Esophagus mucosa (tissue), 1 donor: ENCODE measurements at regions not wholly inside any gene's neighbourhood (a gene's known extent, or its start where the extent isn't known, plus 50 kb on each side); places are given as distances from the start of the nearest gene placed in this dataset.

ENCODE experiments used
- ATAC-seq: fragments of 200-7000 bp; cut with Tn5 transposase; one replicate; pipeline ENCODE4 v1.9.1; 2020
- donor health status: DM: yes; HTN: yes; CAD: no.

DNA sequence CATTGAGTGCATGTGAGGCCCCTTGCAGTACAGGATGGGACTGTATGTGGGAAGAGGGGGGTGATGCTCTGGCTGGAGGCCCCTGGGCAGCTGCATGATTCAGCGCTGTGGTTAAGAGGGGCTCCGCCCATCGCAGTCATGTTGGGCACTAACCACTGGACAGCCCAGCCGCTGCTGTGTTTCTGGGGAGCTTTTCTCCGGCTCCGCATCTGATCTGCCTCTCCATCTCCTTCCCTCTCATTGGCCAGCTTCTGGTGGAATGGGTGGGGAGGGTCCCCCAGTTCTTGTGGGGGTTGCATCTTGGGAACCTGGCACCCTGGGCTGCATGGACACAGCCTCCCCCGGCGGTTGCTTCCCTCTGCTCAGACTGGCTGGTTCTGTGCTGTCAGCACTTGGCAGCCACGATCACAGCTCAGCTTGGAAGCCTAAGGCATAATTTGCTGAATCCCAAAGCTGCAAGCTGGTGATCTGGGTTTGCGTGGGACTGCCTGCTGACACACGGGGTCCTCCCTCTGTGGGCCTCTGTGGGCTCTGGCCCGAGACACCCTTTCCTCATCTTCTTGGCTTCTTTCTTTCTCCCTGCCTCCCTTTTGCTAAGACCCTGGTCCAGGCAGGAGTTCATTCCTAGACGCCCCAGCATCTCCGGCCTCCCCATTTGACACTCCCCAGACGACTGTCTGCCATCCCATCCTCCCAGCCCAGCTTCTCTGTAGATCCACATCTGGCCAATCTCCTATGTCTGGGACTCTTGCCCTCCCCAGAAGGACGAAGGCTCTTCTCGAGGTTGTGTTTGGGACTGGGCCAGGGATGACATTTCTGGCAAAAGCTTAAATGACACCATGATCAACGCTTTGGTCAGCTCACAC, 168.3 kb downstream of the SEC14L1 start:
- no peak for ATAC-seq

DNA sequence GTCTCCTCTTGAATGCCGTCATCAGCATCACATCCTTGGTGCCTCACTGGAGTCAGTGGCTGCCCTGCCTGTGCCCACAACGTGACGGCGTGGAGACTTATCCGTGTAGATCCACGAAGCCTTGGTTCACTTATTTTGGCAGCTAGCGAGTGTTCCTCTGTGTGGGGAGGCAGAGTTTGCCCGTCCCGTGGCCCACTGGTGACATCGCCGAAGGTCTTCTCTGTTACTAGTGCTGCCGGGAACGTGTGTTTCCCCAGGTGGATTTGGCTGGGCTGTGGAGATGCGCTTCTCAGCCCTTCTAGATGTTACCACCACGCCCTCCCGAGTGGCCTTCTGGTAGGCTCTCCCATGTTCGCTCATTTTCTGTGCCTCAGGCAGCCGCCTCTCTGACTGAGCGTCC, 169.6 kb downstream of the SEC14L1 start:
- no peak for ATAC-seq

DNA sequence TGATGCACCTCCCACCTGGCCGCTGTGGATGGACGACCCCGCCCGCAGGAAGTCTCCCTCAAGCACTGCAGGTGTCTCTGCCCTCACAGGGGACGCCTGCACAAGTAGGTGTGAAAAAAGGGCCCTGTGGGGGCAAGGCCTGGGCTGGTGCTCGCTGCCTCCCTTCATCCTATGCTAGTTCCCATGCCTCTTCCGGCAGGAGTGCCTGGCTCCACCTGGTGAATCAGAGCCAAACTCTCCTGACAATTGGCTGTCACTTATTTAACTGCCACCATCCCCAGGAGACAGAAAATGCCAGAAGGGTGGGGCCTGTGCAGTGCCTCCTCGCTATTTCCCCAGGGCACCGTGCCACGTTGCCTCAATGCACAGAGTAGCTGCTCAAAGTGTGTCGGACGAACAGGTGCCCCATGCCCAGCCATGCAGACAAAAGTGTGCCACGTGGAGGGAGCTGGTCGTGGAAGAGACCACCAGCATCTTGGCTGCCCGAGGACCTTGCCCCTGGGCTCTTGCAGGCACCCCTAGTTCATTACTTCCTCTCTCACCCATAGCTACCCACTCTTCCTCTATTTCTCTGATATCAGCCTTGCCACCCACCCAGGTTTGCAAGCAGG, 170.7 kb downstream of the SEC14L1 start:
- no peak for ATAC-seq

DNA sequence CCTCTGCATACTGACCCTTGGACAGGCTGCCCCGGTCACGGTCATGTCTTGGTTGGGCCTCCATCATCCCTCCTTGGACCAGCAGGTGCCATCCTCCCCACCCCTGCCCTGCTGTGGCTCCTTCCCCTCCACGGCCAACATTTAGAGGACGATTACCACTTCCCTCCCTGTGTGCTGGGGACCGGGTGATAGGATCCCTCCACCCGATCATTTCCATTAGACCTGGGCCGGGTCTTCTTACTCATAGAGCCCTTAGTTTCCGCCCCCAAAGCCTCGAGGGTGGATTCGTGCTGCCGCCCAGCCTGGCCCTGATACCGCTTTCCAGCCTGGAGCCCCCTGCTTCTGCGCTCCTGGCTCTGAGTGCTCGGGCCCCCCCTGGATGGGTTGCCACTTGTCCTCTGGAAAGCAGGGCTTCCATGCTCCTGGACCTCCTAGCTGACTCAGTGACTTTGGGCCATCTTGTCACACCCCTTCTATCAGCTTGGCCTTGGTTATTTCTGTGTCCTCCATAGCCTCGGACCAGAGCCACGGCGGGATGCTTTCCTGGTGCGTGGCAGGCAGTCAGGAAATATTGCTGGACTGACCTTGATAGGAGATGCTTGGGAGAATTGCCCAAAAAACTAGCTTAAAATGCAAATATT, 171.4 kb downstream of the SEC14L1 start:
- ATAC-seq, result no peak

DNA sequence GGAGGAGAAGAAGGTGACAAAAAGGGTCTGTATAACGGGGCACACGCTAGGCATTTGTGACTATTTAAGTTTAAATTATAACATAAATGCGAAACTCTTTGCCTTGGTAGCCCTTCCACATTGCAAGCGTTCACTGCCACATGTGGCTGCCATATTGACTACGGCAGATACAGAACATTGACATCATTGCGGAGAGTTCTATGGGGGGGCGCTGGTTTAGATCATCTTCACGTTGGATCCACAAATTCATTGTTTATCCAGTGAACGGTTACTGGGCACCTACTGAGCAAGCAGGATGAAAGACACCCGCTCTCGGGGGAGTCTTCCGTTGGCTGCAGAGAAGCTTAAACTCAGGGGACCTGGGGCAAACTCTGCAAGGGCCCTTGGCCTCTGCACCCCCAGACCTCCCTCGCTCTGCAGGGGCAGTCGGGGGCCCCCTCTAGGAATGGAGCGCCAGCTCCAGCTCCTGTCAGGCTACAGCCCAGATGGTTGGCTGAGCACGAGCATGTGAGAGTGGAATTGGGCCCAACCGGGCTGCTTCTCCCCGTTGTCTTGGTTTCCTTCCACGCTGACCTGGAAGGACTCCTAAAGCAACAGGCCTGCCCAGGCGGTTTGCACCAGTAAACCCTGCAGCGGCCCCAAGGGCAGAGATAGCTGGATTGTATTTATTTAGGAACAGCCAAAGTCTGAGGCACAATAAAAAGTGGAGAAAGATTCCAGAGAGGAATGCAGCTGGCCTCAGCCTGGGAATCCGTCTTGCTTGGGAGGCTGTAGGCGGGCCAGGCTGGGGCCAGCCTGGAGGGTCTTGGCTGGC, 172.2 kb downstream of the SEC14L1 start:
- no peak for ATAC-seq

DNA sequence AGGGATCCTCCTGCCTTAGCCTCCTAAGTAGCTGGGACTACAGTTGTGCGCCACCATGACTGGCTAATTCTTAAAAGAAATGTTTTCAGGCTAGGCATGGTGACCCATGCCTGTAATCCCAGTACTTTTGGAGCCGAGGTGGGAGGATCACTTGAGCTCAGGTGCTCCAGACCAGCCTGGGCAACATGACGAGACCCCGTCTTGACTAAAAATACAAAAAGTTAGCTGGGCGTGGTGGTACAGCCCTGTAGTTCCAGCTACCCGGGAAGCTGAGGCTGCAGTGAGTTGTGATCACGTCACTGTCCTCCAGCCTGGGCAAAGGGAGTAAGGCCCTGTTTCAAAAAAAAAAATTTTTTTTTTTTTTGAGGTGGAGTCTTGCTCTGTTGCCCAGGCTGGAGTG, 173.1 kb downstream of the SEC14L1 start:
- no peak for ATAC-seq

DNA sequence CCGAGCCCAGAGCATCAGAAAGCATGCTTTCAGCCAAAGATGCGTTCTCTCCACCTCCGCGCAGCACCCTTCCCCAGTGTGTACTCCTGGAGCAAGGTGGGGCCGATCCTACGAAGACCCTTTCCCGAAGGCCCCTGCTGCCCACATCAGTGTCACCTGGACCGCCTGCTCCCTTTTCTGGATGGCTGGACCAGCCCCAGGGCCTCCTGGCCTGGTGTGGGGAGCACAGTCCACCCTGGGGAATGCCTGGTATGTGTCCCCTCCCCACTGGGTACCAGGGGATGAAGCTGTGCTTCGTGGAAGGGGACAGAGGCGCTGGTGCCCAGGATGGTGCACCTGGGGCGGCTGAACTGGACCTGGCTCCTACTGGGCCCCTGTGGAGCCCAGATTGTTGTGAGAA, 173.8 kb downstream of the SEC14L1 start:
- ATAC-seq, result no peak

DNA sequence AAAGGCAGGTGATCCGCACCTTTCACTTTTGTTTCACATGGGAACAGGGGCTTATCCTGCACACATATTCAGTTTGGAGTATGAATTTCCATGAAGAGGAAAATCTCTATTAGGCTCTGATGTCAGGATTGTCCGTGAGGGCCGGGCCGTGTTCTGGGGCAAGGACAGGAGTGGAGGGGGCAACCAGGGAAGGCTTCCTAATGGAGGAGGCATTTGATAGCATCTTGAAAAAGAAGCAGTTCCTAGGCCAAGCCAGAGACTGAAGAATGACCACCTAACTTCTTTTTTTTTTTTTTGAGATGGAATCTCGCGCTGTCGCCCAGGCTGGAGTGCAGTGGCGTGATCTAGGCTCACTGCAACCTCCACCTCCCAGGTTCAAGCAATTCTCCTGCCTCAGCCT, 174.2 kb downstream of the SEC14L1 start:
- ATAC-seq, result no peak

DNA sequence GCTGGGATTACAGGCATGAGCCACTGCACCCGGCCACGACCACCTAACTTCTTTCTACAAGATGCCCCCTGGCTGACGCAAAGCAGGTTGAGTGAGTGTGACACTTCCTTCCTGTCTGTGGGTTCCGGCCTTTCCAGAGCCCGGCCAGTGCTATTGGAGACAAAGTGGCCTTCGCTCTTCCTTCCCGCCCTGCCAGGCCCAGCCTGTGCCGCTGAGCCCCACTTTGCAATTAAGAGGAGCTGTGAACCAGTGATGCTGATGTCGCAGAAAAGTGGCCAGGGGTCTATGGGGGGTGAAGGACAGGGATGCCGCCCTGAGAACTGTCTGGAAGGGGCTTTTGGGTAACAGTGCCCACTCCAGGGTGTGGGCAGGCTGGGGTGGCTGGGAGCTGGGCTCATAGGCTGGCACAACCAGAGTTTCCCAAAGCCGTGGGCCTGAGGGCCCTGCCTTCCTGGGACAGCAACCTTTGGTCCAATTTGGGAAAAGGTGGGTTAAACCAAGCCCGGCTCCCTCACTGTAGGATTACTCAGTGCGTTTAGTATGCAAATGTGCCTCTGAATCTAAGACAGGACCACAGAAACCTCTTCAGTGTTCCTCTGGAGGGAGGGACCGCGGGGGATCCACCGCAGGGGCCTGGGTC, 174.9 kb downstream of the SEC14L1 start:
- no peak for ATAC-seq

DNA sequence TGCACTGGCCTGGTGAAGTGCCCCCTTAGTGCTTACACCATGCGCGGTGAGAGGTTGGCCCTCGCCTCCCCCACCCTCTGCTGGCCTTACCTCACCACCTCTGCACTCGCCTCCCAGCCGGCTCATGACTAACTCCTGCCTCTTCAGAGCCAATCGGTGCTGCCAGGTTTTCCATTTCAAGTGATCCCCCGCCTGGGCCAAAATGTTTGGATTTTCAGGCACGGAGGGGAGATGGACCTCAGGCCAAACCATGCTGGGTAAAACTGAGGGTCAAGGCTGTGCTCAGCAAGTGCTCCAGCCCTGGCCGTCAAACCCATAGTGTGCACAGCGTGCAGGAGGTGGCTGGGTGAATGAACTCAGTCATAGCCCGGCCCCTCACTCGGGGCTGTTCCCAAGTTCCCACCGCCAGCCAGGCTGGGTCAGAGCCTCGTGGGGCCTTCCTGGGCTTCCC, 175.4 kb downstream of the SEC14L1 start:
- ATAC-seq, result peak; percentile 14

DNA sequence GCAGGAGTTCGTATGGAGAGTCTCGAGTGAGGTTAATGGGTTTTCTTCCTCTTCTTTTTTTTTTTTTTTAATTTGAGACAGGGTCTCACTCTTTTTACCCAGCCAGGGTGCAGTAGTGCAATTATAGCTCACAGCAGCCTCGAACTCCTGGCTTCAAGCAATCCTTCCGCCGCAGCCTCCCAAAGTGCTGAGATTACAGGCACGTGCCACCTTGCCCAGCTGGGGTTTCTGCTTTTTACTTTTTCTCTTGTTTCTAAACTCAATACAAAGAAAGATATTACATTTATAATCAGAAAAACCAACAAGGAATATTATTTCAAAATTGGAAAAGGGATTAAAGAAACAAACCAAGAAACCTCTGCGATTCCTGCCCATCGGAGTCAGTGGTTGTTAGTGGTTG, 175.9 kb downstream of the SEC14L1 start:
- ATAC-seq, result no peak

DNA sequence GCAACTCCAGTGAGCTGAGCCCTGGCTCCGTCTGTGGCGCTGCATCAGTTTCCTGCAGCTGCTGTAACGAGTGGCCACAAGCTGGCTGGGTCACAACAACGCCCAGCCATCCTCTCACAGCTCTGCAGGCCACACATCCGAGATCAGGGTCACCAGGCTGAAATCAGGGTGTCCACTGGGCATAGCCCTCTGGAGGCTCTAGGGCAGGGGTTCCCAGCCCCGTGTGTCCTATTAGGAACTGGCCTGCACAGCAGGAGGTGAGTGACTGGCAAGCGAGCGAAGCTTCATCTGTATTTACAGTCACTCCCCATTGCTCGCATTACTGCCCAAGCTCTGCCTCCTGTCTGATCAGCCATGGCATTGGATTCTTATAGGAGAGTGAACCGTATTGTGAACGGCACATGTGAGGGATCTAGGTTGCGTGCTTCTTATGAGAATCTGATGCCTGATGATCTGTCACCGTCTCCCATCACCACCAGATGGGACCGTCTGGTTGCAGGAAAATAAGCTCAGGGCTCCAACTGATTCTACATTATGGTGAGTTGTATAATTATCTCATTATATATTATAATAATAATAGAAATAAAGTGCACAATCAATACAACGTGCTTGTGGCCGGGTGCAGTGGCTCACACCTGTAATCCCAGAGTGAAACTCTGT, 176.5 kb downstream of the SEC14L1 start:
- ATAC-seq, result no peak

DNA sequence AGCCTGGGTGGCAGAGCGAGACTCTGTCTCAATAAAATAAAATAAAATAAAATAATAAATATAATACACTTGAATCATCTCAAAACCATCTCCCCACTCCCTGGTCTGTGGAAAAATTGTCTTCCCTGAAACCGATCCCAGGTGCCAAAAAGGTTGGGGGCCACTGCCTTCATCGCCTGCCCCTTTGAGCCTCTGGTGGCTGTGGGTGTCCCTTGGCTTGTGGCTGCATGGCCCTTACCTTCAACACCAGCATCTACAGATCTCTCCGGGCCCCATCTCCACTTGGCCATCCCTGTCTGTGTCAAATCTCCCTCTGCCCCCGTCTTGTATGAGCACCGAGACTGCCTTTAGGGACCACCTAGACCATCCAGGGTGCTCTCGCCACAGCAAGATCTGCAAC, 177.3 kb downstream of the SEC14L1 start:
- ATAC-seq, result no peak

DNA sequence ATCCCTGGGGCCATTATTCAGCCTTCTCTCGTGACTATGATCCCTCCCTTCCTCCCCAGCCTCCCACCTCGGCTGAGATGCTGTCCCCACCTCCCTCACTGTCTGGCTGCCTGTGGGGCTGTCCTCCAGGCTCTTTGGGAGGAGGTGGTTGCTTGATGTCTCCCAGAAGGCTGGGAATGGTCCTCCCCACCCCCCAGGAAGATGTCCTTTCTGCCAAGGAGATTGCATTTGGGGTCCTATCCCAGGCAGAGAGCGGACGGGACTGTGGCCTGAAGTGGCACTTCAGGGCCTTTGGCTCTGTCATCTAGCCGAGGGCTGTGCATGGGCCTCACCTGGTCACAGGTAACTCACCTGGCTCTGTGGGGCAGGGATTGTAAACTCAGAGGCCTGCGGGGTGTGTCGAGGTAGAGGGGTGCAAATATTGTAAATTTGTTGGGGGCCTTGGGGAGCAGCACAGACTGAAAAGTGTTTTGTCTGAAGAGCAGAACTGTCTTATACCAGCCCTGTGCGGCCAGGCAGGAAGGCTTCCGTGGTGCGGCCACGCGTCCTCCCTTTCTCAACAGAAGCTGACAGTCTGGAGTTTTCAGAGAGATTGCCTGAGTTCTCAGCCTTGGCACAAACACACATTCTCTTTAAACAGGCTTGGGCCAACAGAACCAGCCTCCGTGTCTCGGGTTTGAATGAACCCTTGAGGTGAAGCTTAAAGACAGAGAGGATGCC, 177.9 kb downstream of the SEC14L1 start:
- ATAC-seq, result no peak

DNA sequence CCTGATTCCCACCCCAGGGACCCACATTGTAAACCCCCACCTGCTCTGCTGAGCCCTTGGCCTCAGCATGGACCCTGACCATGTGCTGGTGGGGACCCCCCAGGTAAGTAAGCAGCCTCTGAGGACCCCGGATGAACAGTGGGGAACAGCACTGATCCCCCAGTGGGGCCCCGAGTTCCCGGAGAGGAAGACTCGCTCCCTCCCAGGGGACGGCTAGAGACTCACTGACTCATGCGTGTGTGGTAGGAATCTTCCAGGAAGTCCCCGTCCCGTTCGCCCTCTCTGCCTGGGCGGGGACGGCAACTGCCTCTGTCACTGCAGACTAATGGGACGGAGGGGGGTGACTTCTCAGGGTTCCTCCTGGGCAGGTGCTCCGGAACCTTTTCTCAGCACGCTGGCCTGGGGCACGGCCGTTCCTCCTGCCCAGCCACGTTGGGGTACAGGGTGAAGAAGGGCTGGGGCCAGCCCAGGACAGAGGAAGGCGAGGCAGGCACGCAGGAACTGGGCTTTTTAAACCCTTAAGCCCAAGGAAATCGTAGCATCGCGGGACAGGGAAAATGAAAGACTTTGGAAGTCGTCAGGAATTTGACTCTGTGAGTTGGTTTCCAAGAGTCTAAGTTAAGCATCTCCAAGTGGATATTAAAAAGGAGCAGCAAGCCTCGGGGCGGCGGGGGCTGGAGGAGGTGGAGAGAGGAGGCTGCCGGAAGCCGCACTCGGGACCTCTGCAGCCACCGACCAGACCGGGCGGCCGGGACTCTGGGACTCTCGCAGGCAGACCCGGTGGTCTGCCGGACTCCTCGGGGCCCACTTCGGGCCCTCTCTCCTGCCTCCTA, 178.7 kb downstream of the SEC14L1 start:
- peak; percentile 77 for ATAC-seq

DNA sequence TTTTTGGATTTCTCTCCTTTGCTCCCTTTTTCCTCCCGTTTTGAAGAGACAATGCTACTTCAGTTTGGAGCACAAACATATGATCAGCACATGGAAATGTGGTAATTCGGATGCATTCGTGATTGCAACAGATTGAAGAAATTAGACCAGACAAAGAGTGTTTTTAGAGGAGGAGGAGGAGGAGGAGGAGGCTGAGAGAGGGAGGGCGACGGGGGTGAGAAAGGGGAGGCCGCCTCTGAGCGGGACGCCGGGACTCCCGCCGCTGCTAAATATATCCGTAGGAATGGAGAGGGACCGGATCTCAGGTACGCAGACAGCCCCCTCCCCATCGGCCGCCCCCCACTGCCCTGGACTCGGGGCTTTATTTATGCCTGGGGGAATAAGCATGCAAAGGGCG, 179.3 kb downstream of the SEC14L1 start:
- no peak for ATAC-seq

DNA sequence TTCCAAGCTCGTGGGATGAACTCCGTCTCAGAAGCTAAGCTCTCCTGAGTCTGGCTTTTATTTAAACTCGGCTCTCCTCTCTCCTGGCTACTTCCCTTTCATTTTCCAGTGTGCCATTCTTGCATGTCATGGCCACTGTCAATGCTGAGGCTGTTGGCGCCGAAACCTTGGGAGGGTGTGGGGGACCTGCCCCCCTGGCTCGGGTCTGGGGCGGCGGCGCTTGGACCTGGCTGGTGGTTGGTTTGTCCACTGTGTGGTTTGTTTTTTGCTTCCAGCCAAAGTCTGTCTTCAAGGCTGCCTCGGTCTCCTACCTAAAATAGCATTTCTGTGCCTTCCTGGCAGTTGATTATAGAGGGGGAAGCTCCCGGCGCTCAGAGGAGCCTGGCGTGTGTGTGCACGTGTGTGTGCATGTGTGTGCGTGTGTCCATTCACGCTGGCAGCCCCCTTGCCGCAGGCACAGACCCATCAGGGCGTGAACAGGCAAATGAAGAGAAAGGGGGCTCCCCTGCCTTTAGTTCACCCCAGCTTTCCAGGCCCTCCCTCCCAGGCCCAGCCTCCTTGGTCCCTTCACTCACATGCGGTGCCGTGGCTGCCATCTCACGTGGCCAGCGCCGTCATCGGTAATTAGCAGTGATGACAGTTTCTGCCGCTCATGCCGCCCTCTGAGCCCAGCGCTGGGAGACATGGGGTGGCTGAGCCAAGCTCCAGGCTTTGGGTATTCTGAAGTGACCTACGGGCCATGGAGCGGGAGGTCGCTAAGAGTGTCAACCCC, 179.9 kb downstream of the SEC14L1 start:
- ATAC-seq, result peak; percentile 13

DNA sequence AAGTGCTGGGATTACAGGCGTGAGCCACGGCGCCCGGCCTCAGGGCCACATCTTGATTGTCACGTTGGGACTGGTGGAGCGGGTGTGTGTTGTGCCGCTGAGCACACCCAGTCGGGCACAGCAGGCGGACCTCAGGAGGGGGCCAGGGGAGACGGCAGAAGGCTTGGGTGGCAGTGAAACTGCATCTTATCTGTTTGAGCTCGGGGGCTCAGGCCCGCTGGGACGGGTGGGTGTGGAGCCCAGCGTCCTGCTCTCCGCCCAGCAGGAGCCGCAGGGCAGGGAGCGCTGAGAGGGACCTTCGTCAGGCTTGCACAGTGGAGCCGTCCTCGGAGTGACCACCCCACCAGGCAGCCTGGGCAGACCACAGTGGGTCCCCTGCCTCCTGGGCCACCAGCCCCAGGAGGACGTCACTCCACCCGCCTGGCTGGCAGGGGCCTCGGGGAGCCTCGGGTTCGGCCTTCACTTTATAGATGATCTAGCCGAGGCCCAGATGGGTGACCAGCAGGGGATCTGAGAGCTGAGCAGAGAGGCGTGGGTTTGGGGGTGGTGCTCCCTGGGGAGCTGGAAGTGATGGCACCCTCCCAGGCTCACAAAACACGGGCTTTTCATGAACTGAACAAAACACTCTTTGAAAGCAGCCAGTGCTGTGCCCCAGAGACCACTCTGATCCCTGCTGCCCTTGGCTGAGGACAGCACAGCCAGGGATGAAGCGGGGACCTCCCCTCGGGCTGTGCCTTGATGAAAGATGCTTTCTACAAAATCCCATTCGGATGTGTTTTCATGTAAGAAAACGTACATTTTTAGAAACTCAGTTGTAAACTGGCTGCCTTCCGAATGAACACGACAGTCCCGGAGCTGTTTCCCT, 181.1 kb downstream of the SEC14L1 start:
- no peak for ATAC-seq
